AG20443 (cell line): ENCODE measurements at regions not wholly inside any gene's neighbourhood (a gene's known extent, or its start where the extent isn't known, plus 50 kb on each side); places are given as distances from the start of the nearest gene placed in this dataset.
"Not testable (repeated sequence)": the region's sequence is repeated elsewhere in the genome, so short reads cannot be mapped to it uniquely, and the experiment has no call there.

ENCODE experiments used
- DNase-seq: peaks from one replicate; pipeline ENCODE4 v3.0.0; 2012; ENCODE audit warnings: low spot score, mixed read lengths

- peak; percentile 7 for DNase-seq
Observed at GRCh38 chr2:128661311-128661710, 342.6 kb upstream of the HS6ST1 start.

- DNase-seq, result no peak
Observed at GRCh38 chr2:128662051-128662471, 343.4 kb upstream of the HS6ST1 start.

GRCh38 chr2:128663371-128664050 is 344.8 kb upstream of the HS6ST1 start:
- DNase-seq, result peak; percentile 6

- peak; percentile 11 for DNase-seq
Observed at GRCh38 chr2:128664499-128664971, 345.9 kb upstream of the HS6ST1 start.

GRCh38 chr2:128665113-128665512 is 346.4 kb upstream of the HS6ST1 start:
- DNase-seq, result peak; percentile 3

- peak; percentile 3 for DNase-seq
Observed at GRCh38 chr2:128666596-128666995, 347.9 kb upstream of the HS6ST1 start.

- peak; percentile 5 for DNase-seq
Observed at GRCh38 chr2:128667391-128667790, 348.7 kb upstream of the HS6ST1 start.

GRCh38 chr2:128668946-128669345 is 350.3 kb upstream of the HS6ST1 start:
- no peak for DNase-seq

- DNase-seq, result no peak
Observed at GRCh38 chr2:128670066-128670465, 351.4 kb upstream of the HS6ST1 start.

- not testable (repeated sequence) for DNase-seq
Observed at GRCh38 chr2:128671981-128672757, 353.5 kb upstream of the HS6ST1 start.

GRCh38 chr2:128679680-128680079 is 361.0 kb upstream of the HS6ST1 start:
- not testable (repeated sequence) for DNase-seq

- DNase-seq, result peak; percentile 5
Observed at GRCh38 chr2:128681507-128681906, 362.8 kb upstream of the HS6ST1 start.

- DNase-seq, result peak; percentile 6
Observed at GRCh38 chr2:128682266-128682665, 363.6 kb upstream of the HS6ST1 start.

GRCh38 chr2:128682729-128683284 is 364.1 kb upstream of the HS6ST1 start:
- DNase-seq, result no peak

GRCh38 chr2:128684523-128684922 is 365.9 kb upstream of the HS6ST1 start:
- DNase-seq, result no peak

GRCh38 chr2:128685841-128686496 is 367.3 kb upstream of the HS6ST1 start:
- peak; percentile 6 for DNase-seq

GRCh38 chr2:128686497-128686859 is 367.8 kb upstream of the HS6ST1 start:
- no peak for DNase-seq

- peak; percentile 4 for DNase-seq
Observed at GRCh38 chr2:128686881-128687555, 368.4 kb upstream of the HS6ST1 start.

GRCh38 chr2:128687565-128687964 is 368.9 kb upstream of the HS6ST1 start:
- no peak for DNase-seq

GRCh38 chr2:128689971-128690370 is 371.3 kb upstream of the HS6ST1 start:
- peak; percentile 6 for DNase-seq

- DNase-seq, result peak; percentile 3
Observed at GRCh38 chr2:128690431-128690830, 371.8 kb upstream of the HS6ST1 start.

GRCh38 chr2:128690869-128691268 is 372.2 kb upstream of the HS6ST1 start:
- peak; percentile 5 for DNase-seq
